Heart left ventricle (tissue), 16 donors: ENCODE measurements at regions not wholly inside any gene's neighbourhood (a gene's known extent, or its start where the extent isn't known, plus 50 kb on each side); places are given as distances from the start of the nearest gene placed in this dataset.

ENCODE experiments used
- ATAC-seq, 4 donors: fragments of 200-7000 bp; cut with Tn5 transposase; one replicate each; pipeline ENCODE4 v1.9.1; 2020 to 2022; ENCODE audit warnings: moderate library complexity in 4 of 4, mild to moderate bottlenecking in 3 of 4, moderate number of reproducible peaks in 1 of 4
- DNase-seq, 5 donors: peaks; one replicate each; pipeline ENCODE4 v3.0.0-alpha.2; 2020
- H3K27ac ChIP-seq, 12 donors: fragments of 200-600 bp; sonication (generic) in 4 of 12; one replicate each; pipeline versions ENCODE4 v1.5.0 to v1.8.0; 2016 to 2022; ENCODE audit warnings: mild to moderate bottlenecking in 2 of 12
- H3K27me3 ChIP-seq, 9 donors: fragments of 200-600 bp; sonication (generic) in 2 of 9; one replicate each; pipeline versions ENCODE4 v1.5.1 to v1.8.0; 2016 to 2022; ENCODE audit warnings: mild to moderate bottlenecking in 3 of 9
- H3K36me3 ChIP-seq, 9 donors: fragments of 200-600 bp; sonication (generic) in 2 of 9; one replicate each; pipeline versions ENCODE4 v1.5.0 to v1.8.0; 2018 to 2022; ENCODE audit warnings: mild to moderate bottlenecking in 2 of 9
- H3K4me1 ChIP-seq, 12 donors: fragments of 200-600 bp; sonication (generic) in 4 of 12; one replicate each; pipeline versions ENCODE4 v1.5.0 to v1.8.0; 2016 to 2022; ENCODE audit warnings: mild to moderate bottlenecking in 3 of 12
- H3K4me3 ChIP-seq, 12 donors: fragments of 200-600 bp; sonication (generic) in 4 of 12; one replicate each; pipeline versions ENCODE4 v1.5.0 to v1.8.0; 2017 to 2022; ENCODE audit warnings: mild to moderate bottlenecking in 9 of 12, moderate library complexity in 4 of 12
- H3K9me3 ChIP-seq, 12 donors: fragments of 200-600 bp; sonication (generic) in 4 of 12; one replicate each; pipeline versions ENCODE4 v1.5.0 to v1.8.0; 2016 to 2022; ENCODE audit warnings: mild to moderate bottlenecking in 1 of 12
- POLR2A ChIP-seq, 2 donors: fragments of 450-650 bp; IDR thresholded peaks; one replicate each; pipeline ENCODE4 v1.6.1; 2017; ENCODE audit warnings: antibody characterized with exemption in 2 of 2, mild to moderate bottlenecking in 2 of 2, moderate library complexity in 2 of 2
- WGBS, 4 donors: extraction: QIAGEN DNeasy Blood & Tissue Kit in 2 of 4; methylation state at CpG; one replicate each; pipeline versions ENCODE4 v1.1.5 to v1.1.7; 2013 to 2018; 5-methylcytosine and 5-hydroxymethylcytosine counted together
- intact Hi-C, 10 donors: fragments of 100-400 bp; cut with DNase I; formaldehyde crosslinking; loops; one replicate each; pipeline versions ENCODE4 v1.11.1 to v1.14.2; 2022
- TF ChIP-seq, protein P1 (sequence below), 12 donors: fragments of 200-600 bp; sonication (generic) in 4 of 12; IDR thresholded peaks; one replicate each; pipeline versions ENCODE4 v1.5.0 to v1.8.0; 2018 to 2022; ENCODE audit warnings: antibody characterized with exemption in 12 of 12, mild to moderate bottlenecking in 5 of 12
- donor health status: ischemic (EF 13 %, LVEDD 7.1; RV severe dilation, severe dysfunction).
- donor health status: healthy with polysubstance abuse.
- donor health status: DM: no; HTN: yes; CAD: no.
- donor health status: DM: no; HTN: no; CAD: no.
- donor health status: ischemic (EF 25% LVEDD 6.9; RV normal size, moderate dysfunction).
- donor health status: ischemic (EF 25% LVEDD 5.7; RV mildly dilated, moderate dysfunction).
- donor health status: healthy.
- donor health status: DM: yes; HTN: yes; CAD: no.
- donor health status: ischemic (EF 35%, LVEDD 5.7; RV mildly dilated, moderate dysfunction).
- donor health status: nonischemic (EF 11% LVEDD 7.7; RV severe dilation, severe dysfunction).
- donor health status: DM: yes; HTN: yes; CAD: no.
- donor health status: PGD.
- donor health status: ischemic (EF 29% LVEDD 5.4; RV normal size, mild dysfunction).
- donor health status: nonischemic (EF 23%, LVEDD 6.1; RV moderate dilation, normal function).

GRCh38 chr1:59126366-59126765 is 170.5 kb upstream of the FGGY start:
- intact Hi-C loops, result no loop called here
- no peak for TF ChIP-seq POLR2A (IDR thresholded peaks at IDR 0.05)
- TF ChIP-seq, protein P1, sequence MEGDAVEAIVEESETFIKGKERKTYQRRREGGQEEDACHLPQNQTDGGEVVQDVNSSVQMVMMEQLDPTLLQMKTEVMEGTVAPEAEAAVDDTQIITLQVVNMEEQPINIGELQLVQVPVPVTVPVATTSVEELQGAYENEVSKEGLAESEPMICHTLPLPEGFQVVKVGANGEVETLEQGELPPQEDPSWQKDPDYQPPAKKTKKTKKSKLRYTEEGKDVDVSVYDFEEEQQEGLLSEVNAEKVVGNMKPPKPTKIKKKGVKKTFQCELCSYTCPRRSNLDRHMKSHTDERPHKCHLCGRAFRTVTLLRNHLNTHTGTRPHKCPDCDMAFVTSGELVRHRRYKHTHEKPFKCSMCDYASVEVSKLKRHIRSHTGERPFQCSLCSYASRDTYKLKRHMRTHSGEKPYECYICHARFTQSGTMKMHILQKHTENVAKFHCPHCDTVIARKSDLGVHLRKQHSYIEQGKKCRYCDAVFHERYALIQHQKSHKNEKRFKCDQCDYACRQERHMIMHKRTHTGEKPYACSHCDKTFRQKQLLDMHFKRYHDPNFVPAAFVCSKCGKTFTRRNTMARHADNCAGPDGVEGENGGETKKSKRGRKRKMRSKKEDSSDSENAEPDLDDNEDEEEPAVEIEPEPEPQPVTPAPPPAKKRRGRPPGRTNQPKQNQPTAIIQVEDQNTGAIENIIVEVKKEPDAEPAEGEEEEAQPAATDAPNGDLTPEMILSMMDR (IDR thresholded peaks at IDR 0.05), result no peak
- WGBS, 4 donors, result 96 to 100% (median 98%) methylated on average over 1 of the region's 1 CpG

GRCh38 chr1:59128239-59128736 is 168.6 kb upstream of the FGGY start:
- DNase-seq, result no peak

More at GRCh38 chr1:59126366-59126765, 170.5 kb upstream of the FGGY start:
- no peaks in the 10 kb centered on the region for H3K9me3 ChIP-seq
- H3K4me3 ChIP-seq, result no peak overlapping the region
- no peak for DNase-seq
- H3K27ac ChIP-seq, result no peak overlapping the region
- no peaks in the 10 kb centered on the region for H3K36me3 ChIP-seq
- H3K27me3 ChIP-seq, result no peaks in the 10 kb centered on the region
- H3K4me1 ChIP-seq, result peaks cover 0 to 5% (median 0%) of the 10 kb centered on the region in 12 donors
- ATAC-seq, result no peak

GRCh38 chr1:59128784-59129227 is 168.1 kb upstream of the FGGY start:
- H3K36me3 ChIP-seq, result no peaks in the 10 kb centered on the region
- H3K4me3 ChIP-seq, result no peak overlapping the region
- WGBS, 4 donors, result 77 to 86% (median 82%) methylated on average over 4 of the region's 4 CpGs
- no peak overlapping the region for H3K27ac ChIP-seq
- DNase-seq (no peak), ATAC-seq (no peak)
- H3K4me1 ChIP-seq, result peaks cover 0 to 5% (median 0%) of the 10 kb centered on the region in 12 donors
- no peak for TF ChIP-seq POLR2A (IDR thresholded peaks at IDR 0.05)
- TF ChIP-seq, protein P1 (IDR thresholded peaks at IDR 0.05), result no peak
- intact Hi-C loops, result no loop called here
- no peaks in the 10 kb centered on the region for H3K27me3 ChIP-seq
- no peaks in the 10 kb centered on the region for H3K9me3 ChIP-seq

More at GRCh38 chr1:59128239-59128736, 168.6 kb upstream of the FGGY start:
- H3K9me3 ChIP-seq, result no peaks in the 10 kb centered on the region
- intact Hi-C loops, result no loop called here
- H3K4me1 ChIP-seq, result peaks cover 0 to 5% (median 0%) of the 10 kb centered on the region in 12 donors
- no peak overlapping the region for H3K27ac ChIP-seq
- no peaks in the 10 kb centered on the region for H3K36me3 ChIP-seq
- no peaks in the 10 kb centered on the region for H3K27me3 ChIP-seq
- H3K4me3 ChIP-seq, result no peak overlapping the region
- WGBS, 4 donors, result 96 to 100% (median 97%) methylated on average over 1 of the region's 1 CpG
- TF ChIP-seq POLR2A (IDR thresholded peaks at IDR 0.05), result no peak
- TF ChIP-seq, protein P1 (IDR thresholded peaks at IDR 0.05), result no peak
- ATAC-seq, result no peak

GRCh38 chr1:59132295-59132694 is 164.6 kb upstream of the FGGY start:
- no peak for TF ChIP-seq POLR2A (IDR thresholded peaks at IDR 0.05)
- TF ChIP-seq, protein P1 (IDR thresholded peaks at IDR 0.05), result no peak
- 62 to 79% (median 77%) methylated on average over 5 of the region's 5 CpGs for WGBS, 4 donors
- no peaks in the 10 kb centered on the region for H3K36me3 ChIP-seq
- H3K9me3 ChIP-seq, result no peaks in the 10 kb centered on the region
- H3K27ac ChIP-seq, result no peak overlapping the region
- no peak overlapping the region for H3K4me3 ChIP-seq
- intact Hi-C loops, result no loop called here
- H3K27me3 ChIP-seq, result no peaks in the 10 kb centered on the region
- peaks cover 0 to 11% (median 4%) of the 10 kb centered on the region in 12 donors for H3K4me1 ChIP-seq
- ATAC-seq (no peak), DNase-seq (no peak)
